ENCODE measurements at regions not wholly inside any gene's neighbourhood (a gene's known extent, or its start where the extent isn't known, plus 50 kb on each side); places are given as distances from the start of the nearest gene placed in this dataset.

DNA sequence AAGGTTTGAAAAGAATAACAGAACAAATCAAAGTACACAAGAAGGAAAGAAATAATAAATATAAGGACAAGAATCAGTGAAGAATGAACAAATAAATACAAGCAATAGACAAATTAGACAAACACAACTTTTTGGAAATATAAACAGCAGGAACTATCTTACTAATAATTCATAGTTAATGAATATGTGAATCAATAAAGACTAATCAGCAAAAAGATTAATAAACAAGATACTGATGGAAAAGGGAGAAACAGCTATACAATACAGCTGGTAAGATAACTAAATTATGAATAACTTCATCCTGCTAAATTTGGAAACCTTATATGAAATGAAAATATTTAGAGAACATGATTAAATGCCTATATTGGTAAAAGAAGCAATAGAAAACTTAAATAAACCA, 193.6 kb upstream of the SPRED2 start:
- Histone ChIP-seq H3K9me3 (ENCODE audit: control insufficient read depth, insufficient read depth, low read depth, low read length) (no peaks in the 10 kb centered on the region), H3K4me3 (ENCODE audit: low read depth in 2 of 2, low read length in 2 of 2) (no peak overlapping the region), H3K4me1 (ENCODE audit: control insufficient read depth, insufficient read depth, low read length) (no peaks in the 10 kb centered on the region), H3K27me3 (ENCODE audit: control insufficient read depth, insufficient read depth, low read length) (peaks cover 6% of the 10 kb centered on the region; the same call in 1 of the 2 replicates), H3K27ac (ENCODE audit: low read length) (no peak overlapping the region), H3K36me3 (ENCODE audit: control insufficient read depth, insufficient read depth, low read length) (no peaks in the 10 kb centered on the region)
- CTCF ChIA-PET = no interaction called here
- DNase-seq (ENCODE audit: low read depth, low spot score) (no peak), ATAC-seq (no peak)
- no peak for TF ChIP-seq SIN3A (IDR thresholded peaks at IDR 0.05; ENCODE audit: borderline replicate concordance, insufficient read depth, low read depth, low read length)
- TF ChIP-seq, protein P1, sequence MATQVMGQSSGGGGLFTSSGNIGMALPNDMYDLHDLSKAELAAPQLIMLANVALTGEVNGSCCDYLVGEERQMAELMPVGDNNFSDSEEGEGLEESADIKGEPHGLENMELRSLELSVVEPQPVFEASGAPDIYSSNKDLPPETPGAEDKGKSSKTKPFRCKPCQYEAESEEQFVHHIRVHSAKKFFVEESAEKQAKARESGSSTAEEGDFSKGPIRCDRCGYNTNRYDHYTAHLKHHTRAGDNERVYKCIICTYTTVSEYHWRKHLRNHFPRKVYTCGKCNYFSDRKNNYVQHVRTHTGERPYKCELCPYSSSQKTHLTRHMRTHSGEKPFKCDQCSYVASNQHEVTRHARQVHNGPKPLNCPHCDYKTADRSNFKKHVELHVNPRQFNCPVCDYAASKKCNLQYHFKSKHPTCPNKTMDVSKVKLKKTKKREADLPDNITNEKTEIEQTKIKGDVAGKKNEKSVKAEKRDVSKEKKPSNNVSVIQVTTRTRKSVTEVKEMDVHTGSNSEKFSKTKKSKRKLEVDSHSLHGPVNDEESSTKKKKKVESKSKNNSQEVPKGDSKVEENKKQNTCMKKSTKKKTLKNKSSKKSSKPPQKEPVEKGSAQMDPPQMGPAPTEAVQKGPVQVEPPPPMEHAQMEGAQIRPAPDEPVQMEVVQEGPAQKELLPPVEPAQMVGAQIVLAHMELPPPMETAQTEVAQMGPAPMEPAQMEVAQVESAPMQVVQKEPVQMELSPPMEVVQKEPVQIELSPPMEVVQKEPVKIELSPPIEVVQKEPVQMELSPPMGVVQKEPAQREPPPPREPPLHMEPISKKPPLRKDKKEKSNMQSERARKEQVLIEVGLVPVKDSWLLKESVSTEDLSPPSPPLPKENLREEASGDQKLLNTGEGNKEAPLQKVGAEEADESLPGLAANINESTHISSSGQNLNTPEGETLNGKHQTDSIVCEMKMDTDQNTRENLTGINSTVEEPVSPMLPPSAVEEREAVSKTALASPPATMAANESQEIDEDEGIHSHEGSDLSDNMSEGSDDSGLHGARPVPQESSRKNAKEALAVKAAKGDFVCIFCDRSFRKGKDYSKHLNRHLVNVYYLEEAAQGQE (IDR thresholded peaks at IDR 0.05; ENCODE audit: insufficient read depth in 1 of 2, low read depth in 2 of 2, low read length in 1 of 2) = no peak
- TF ChIP-seq POLR2AphosphoS5 (IDR thresholded peaks at IDR 0.05; ENCODE audit: low read depth, low read length) = no peak
- TF ChIP-seq TCF7L2 (IDR thresholded peaks at IDR 0.05; ENCODE audit: low read depth, low read length) = no peak
- TF ChIP-seq, protein P2, sequence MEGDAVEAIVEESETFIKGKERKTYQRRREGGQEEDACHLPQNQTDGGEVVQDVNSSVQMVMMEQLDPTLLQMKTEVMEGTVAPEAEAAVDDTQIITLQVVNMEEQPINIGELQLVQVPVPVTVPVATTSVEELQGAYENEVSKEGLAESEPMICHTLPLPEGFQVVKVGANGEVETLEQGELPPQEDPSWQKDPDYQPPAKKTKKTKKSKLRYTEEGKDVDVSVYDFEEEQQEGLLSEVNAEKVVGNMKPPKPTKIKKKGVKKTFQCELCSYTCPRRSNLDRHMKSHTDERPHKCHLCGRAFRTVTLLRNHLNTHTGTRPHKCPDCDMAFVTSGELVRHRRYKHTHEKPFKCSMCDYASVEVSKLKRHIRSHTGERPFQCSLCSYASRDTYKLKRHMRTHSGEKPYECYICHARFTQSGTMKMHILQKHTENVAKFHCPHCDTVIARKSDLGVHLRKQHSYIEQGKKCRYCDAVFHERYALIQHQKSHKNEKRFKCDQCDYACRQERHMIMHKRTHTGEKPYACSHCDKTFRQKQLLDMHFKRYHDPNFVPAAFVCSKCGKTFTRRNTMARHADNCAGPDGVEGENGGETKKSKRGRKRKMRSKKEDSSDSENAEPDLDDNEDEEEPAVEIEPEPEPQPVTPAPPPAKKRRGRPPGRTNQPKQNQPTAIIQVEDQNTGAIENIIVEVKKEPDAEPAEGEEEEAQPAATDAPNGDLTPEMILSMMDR (IDR thresholded peaks at IDR 0.05) = no peak
- intact Hi-C loops (cut with micrococcal nuclease; ENCODE audit: unreplicated experiment) (no loop called here), in situ Hi-C loops (cut with HindIII; ENCODE audit: low pct_unique_long_range_greater_than_20kb, low sequenced_read_pairs) (no loop called here)
- no TSS peak for BruUV-seq (replicated peaks)
- POLR2A ChIA-PET = no interaction called here

DNA sequence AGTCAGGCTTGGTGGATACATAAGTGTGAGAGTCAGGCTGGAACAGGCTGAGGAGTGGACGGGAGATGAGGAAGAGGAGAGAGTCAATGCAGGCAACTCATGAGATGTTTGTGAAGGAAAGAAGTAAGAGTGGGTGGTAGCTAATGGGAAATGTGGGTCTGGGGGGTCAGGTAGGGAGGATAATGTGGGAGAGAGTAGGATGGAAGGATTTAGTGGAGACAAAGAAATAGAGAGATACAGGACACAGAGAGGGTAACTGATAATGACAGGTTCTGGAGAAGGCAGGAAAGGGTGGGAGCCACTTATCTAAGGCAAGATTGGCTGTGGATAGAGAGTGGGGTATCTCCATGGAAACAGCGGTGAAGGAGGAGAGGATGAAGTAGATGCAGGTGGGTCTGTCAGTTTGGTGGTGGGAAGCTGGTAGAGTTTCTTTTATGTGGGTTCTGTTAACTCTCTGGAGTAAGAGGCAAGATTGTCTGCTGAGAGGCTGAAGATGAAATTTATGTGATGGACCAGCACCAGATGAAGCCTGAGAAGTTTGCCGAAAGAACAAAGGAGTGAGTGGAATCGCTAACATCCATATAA, 190.6 kb upstream of the SPRED2 start:
- no TSS peak for BruUV-seq (replicated peaks)
- POLR2A ChIA-PET = no interaction called here
- TF ChIP-seq POLR2AphosphoS5 (IDR thresholded peaks at IDR 0.05; ENCODE audit: low read depth, low read length) = no peak
- TF ChIP-seq SIN3A (IDR thresholded peaks at IDR 0.05; ENCODE audit: borderline replicate concordance, insufficient read depth, low read depth, low read length) = no peak
- TF ChIP-seq, protein P2 (IDR thresholded peaks at IDR 0.05) = no peak
- no peak for TF ChIP-seq TCF7L2 (IDR thresholded peaks at IDR 0.05; ENCODE audit: low read depth, low read length)
- TF ChIP-seq, protein P1 (IDR thresholded peaks at IDR 0.05; ENCODE audit: insufficient read depth in 1 of 2, low read depth in 2 of 2, low read length in 1 of 2) = no peak
- no peak for ATAC-seq
- Histone ChIP-seq H3K4me3 (ENCODE audit: low read depth in 2 of 2, low read length in 2 of 2) (no peak overlapping the region), H3K36me3 (ENCODE audit: control insufficient read depth, insufficient read depth, low read length) (no peaks in the 10 kb centered on the region), H3K9me3 (ENCODE audit: control insufficient read depth, insufficient read depth, low read depth, low read length) (no peaks in the 10 kb centered on the region), H3K27ac (ENCODE audit: low read length) (no peak overlapping the region), H3K27me3 (ENCODE audit: control insufficient read depth, insufficient read depth, low read length) (peaks cover 10% of the 10 kb centered on the region; the same call in 1 of the 2 replicates), H3K4me1 (ENCODE audit: control insufficient read depth, insufficient read depth, low read length) (no peaks in the 10 kb centered on the region)
- intact Hi-C loops (cut with micrococcal nuclease; ENCODE audit: unreplicated experiment) = no loop called here
- CTCF ChIA-PET = no interaction called here
- no peak for DNase-seq (ENCODE audit: low read depth, low spot score)
- in situ Hi-C loops (cut with HindIII; ENCODE audit: low pct_unique_long_range_greater_than_20kb, low sequenced_read_pairs) = no loop called here

Measured in Panc1 (cell line).